ENCODE measurements at regions not wholly inside any gene's neighbourhood (a gene's known extent, or its start where the extent isn't known, plus 50 kb on each side); places are given as distances from the start of the nearest gene placed in this dataset.
"Not testable (repeated sequence)": the region's sequence is repeated elsewhere in the genome, so short reads cannot be mapped to it uniquely, and the experiment has no call there.

GRCh38 chr6:159642995-159643394 lies 50.0 kb downstream of the SOD2 start:
- DNase-seq, result no peak

GRCh38 chr6:159642481-159642880 lies 50.6 kb downstream of the SOD2 start:
- no peak for DNase-seq

GRCh38 chr6:159640722-159641482 lies 52.1 kb downstream of the SOD2 start:
- no peak for DNase-seq

- DNase-seq, result no peak
Measured at GRCh38 chr6:159640322-159640721, 52.7 kb downstream of the SOD2 start.

- DNase-seq, result no peak
Measured at GRCh38 chr6:159639721-159640120, 53.3 kb downstream of the SOD2 start.

- peak in 1 of 2 donors; percentile 6 for DNase-seq
Measured at GRCh38 chr6:159633196-159633595, 59.8 kb downstream of the SOD2 start.

GRCh38 chr6:159631886-159632285 lies 61.2 kb downstream of the SOD2 start:
- DNase-seq, result no peak

GRCh38 chr6:159627939-159628338 lies 65.1 kb downstream of the SOD2 start:
- no peak for DNase-seq

- DNase-seq, result not testable (repeated sequence)
Measured at GRCh38 chr6:159626506-159626905, 66.5 kb downstream of the SOD2 start.

- DNase-seq, result no peak
Measured at GRCh38 chr6:159623156-159623555, 69.9 kb downstream of the SOD2 start.

- DNase-seq, result no peak
Measured at GRCh38 chr6:159620947-159621346, 72.1 kb downstream of the SOD2 start.

GRCh38 chr6:159617444-159617843 lies 75.6 kb downstream of the SOD2 start:
- DNase-seq, result no peak

GRCh38 chr6:159616456-159616855 lies 76.6 kb downstream of the SOD2 start:
- no peak for DNase-seq

- no peak for DNase-seq
Measured at GRCh38 chr6:159615918-159616317, 77.1 kb downstream of the SOD2 start.

- DNase-seq, result no peak
Measured at GRCh38 chr6:159610881-159611280, 82.2 kb downstream of the SOD2 start.

GRCh38 chr6:159609652-159610178 lies 83.3 kb downstream of the SOD2 start:
- no peak for DNase-seq

- peak in 1 of 2 donors; percentile 51 for DNase-seq
Measured at GRCh38 chr6:159608961-159609651, 83.9 kb downstream of the SOD2 start.

- DNase-seq, result no peak
Measured at GRCh38 chr6:159606786-159607185, 86.3 kb downstream of the SOD2 start.

- no peak for DNase-seq
Measured at GRCh38 chr6:159604443-159604956, 88.5 kb downstream of the SOD2 start.

- no peak for DNase-seq
Measured at GRCh38 chr6:159602431-159603041, 90.5 kb downstream of the SOD2 start.

- DNase-seq, result no peak
Measured at GRCh38 chr6:159601211-159601610, 91.8 kb downstream of the SOD2 start.

- DNase-seq, result peak; percentile 13 to 50
Measured at GRCh38 chr6:159595173-159595572, 97.9 kb downstream of the SOD2 start.

- DNase-seq, result peak; percentile 41 to 52
Measured at GRCh38 chr6:159594750-159595117, 98.3 kb downstream of the SOD2 start.

Measured in inflammatory macrophage (primary cell).